ENCODE measurements at regions not wholly inside any gene's neighbourhood (a gene's known extent, or its start where the extent isn't known, plus 50 kb on each side); places are given as distances from the start of the nearest gene placed in this dataset.

GRCh38 chr5:21644032-21644431 lies 1209.1 kb downstream of the CDH12 start:
- Histone ChIP-seq H3K9ac (ENCODE audit: low read length) (no peak overlapping the region), H3K4me2 (ENCODE audit: low read length) (no peak overlapping the region), H3K27me3 (ENCODE audit: low read depth, low read length) (no peaks in the 10 kb centered on the region), H4K20me1 (ENCODE audit: insufficient read depth, low read length) (no peaks in the 10 kb centered on the region), H3K4me3 (ENCODE audit: low read length) (no peak overlapping the region), H3K27ac (ENCODE audit: low read length) (no peak overlapping the region), H3K4me1 (ENCODE audit: low read length) (no peaks in the 10 kb centered on the region), H3K36me3 (replicated peaks; ENCODE audit: low read depth, low read length) (no peaks in the 10 kb centered on the region), H3K9me3 (ENCODE audit: insufficient read depth, low read length) (no peaks in the 10 kb centered on the region), H3K79me2 (ENCODE audit: low read length) (no peaks in the 10 kb centered on the region), H2AFZ (ENCODE audit: low read depth, low read length) (no peak overlapping the region)
- no peak for TF ChIP-seq CTCF (IDR thresholded peaks at IDR 0.05; ENCODE audit: low read depth, low read length)
- TF ChIP-seq EZH2phosphoT487 (IDR thresholded peaks at IDR 0.05; ENCODE audit: low read depth): no peak

- no peaks in the 10 kb centered on the region for H3K9me3 ChIP-seq (ENCODE audit: insufficient read depth, low read length)
- H3K4me3 ChIP-seq (ENCODE audit: low read length): no peak overlapping the region
- no peak overlapping the region for H3K27ac ChIP-seq (ENCODE audit: low read length)
- H3K9ac ChIP-seq (ENCODE audit: low read length): no peak overlapping the region
- no peaks in the 10 kb centered on the region for H3K27me3 ChIP-seq (ENCODE audit: low read depth, low read length)
- no peak overlapping the region for H3K4me2 ChIP-seq (ENCODE audit: low read length)
- H4K20me1 ChIP-seq (ENCODE audit: insufficient read depth, low read length): no peaks in the 10 kb centered on the region
- H3K4me1 ChIP-seq (ENCODE audit: low read length): no peaks in the 10 kb centered on the region
- no peak overlapping the region for H2AFZ ChIP-seq (ENCODE audit: low read depth, low read length)
- TF ChIP-seq EZH2phosphoT487 (IDR thresholded peaks at IDR 0.05; ENCODE audit: low read depth) (no peak), CTCF (IDR thresholded peaks at IDR 0.05; ENCODE audit: low read depth, low read length) (no peak)
- no peaks in the 10 kb centered on the region for H3K79me2 ChIP-seq (ENCODE audit: low read length)
- H3K36me3 ChIP-seq (replicated peaks; ENCODE audit: low read depth, low read length): no peaks in the 10 kb centered on the region
These were observed 1210.8 kb downstream of the CDH12 start for GRCh38 chr5:21642312-21642711.

GRCh38 chr5:21623831-21624230 lies 1229.3 kb downstream of the CDH12 start:
- H2AFZ ChIP-seq (ENCODE audit: low read depth, low read length): no peak overlapping the region
- no peaks in the 10 kb centered on the region for H4K20me1 ChIP-seq (ENCODE audit: insufficient read depth, low read length)
- H3K9ac ChIP-seq (ENCODE audit: low read length): no peak overlapping the region
- no peaks in the 10 kb centered on the region for H3K4me1 ChIP-seq (ENCODE audit: low read length)
- TF ChIP-seq EZH2phosphoT487 (IDR thresholded peaks at IDR 0.05; ENCODE audit: low read depth): no peak
- no peak for TF ChIP-seq CTCF (IDR thresholded peaks at IDR 0.05; ENCODE audit: low read depth, low read length)
- no peaks in the 10 kb centered on the region for H3K27me3 ChIP-seq (ENCODE audit: low read depth, low read length)
- no peaks in the 10 kb centered on the region for H3K36me3 ChIP-seq (replicated peaks; ENCODE audit: low read depth, low read length)
- no peak overlapping the region for H3K4me3 ChIP-seq (ENCODE audit: low read length)
- H3K9me3 ChIP-seq (ENCODE audit: insufficient read depth, low read length): no peaks in the 10 kb centered on the region
- no peak overlapping the region for H3K4me2 ChIP-seq (ENCODE audit: low read length)
- H3K27ac ChIP-seq (ENCODE audit: low read length): no peak overlapping the region
- H3K79me2 ChIP-seq (ENCODE audit: low read length): no peaks in the 10 kb centered on the region

GRCh38 chr5:21615195-21615765 lies 1237.9 kb downstream of the CDH12 start:
- no peaks in the 10 kb centered on the region for H3K36me3 ChIP-seq (replicated peaks; ENCODE audit: low read depth, low read length)
- H4K20me1 ChIP-seq (ENCODE audit: insufficient read depth, low read length): no peaks in the 10 kb centered on the region
- no peak overlapping the region for H3K27ac ChIP-seq (ENCODE audit: low read length)
- no peak overlapping the region for H3K4me2 ChIP-seq (ENCODE audit: low read length)
- H3K27me3 ChIP-seq (ENCODE audit: low read depth, low read length): no peaks in the 10 kb centered on the region
- no peak overlapping the region for H2AFZ ChIP-seq (ENCODE audit: low read depth, low read length)
- no peaks in the 10 kb centered on the region for H3K4me1 ChIP-seq (ENCODE audit: low read length)
- no peak overlapping the region for H3K4me3 ChIP-seq (ENCODE audit: low read length)
- H3K9ac ChIP-seq (ENCODE audit: low read length): no peak overlapping the region
- no peak for TF ChIP-seq CTCF (IDR thresholded peaks at IDR 0.05; ENCODE audit: low read depth, low read length)
- TF ChIP-seq EZH2phosphoT487 (IDR thresholded peaks at IDR 0.05; ENCODE audit: low read depth): no peak
- no peaks in the 10 kb centered on the region for H3K79me2 ChIP-seq (ENCODE audit: low read length)
- no peaks in the 10 kb centered on the region for H3K9me3 ChIP-seq (ENCODE audit: insufficient read depth, low read length)
